B cell (primary cell): ENCODE measurements at regions not wholly inside any gene's neighbourhood (a gene's known extent, or its start where the extent isn't known, plus 50 kb on each side); places are given as distances from the start of the nearest gene placed in this dataset.

Experiments used
- ATAC-seq: fragments of 200-7000 bp; cut with Tn5 transposase; one replicate; pipeline ENCODE4 v1.10.0; 2021; ENCODE audit warnings: low read depth, mild to moderate bottlenecking, moderate number of reproducible peaks, moderate library complexity
- CTCF ChIA-PET: fragments of 350-600 bp; sonication (Branson Sonifier 250); formaldehyde crosslinking; loops from one replicate; lab custom pipeline; 2021; ENCODE audit warnings: antibody characterized with exemption, inconsistent platforms; lab: Charles Lee
- POLR2A ChIA-PET: fragments of 350-600 bp; sonication (Branson Sonifier 250); formaldehyde crosslinking; loops from one replicate; lab custom pipeline; 2021; ENCODE audit warnings: antibody characterized with exemption; lab: Charles Lee
- DNase-seq: peaks from one replicate; pipeline ENCODE4 v3.0.0; 2013
- H2AFZ ChIP-seq: 2 replicates; pipeline ENCODE4 v1.6.1; 2012; ENCODE audit warnings: mild to moderate bottlenecking, low read depth, low read length; ENCODE audit not compliant: insufficient read depth, poor library complexity, severe bottlenecking
- H3K27ac ChIP-seq, 2 donors: 1 replicate in 1 of 2; 2 replicates in 1 of 2; pipeline ENCODE4 v1.5.1; 2012 to 2013; ENCODE audit warnings: low read length in 2 of 2, mild to moderate bottlenecking in 2 of 2, moderate library complexity in 1 of 2
- H3K27me3 ChIP-seq, 4 experiments: fragments of 200-600 bp in 1 of 4; sonication (generic) in 1 of 4; replicated peaks in 1 of 4; 1 replicate in 2 of 4; 2 replicates in 2 of 4; pipeline versions ENCODE4 v1.6.1 to v1.7.0; 2013 to 2016; ENCODE audit warnings: low read length in 3 of 4, mild to moderate bottlenecking in 2 of 4, mixed read lengths in 1 of 4, moderate library complexity in 1 of 4; ENCODE audit not compliant: insufficient read depth in 4 of 4, control insufficient read depth in 3 of 4; ENCODE audit errors: control extremely low read depth in 1 of 4
- H3K36me3 ChIP-seq, 2 experiments: replicated peaks in 1 of 2; 1 replicate in 1 of 2; 2 replicates in 1 of 2; pipeline versions ENCODE4 v1.6.1 to v1.7.1; 2013; ENCODE audit warnings: low read length in 1 of 2; ENCODE audit not compliant: insufficient read depth in 2 of 2, control insufficient read depth in 1 of 2; ENCODE audit errors: control extremely low read depth in 1 of 2, extremely low read depth in 1 of 2
- H3K4me1 ChIP-seq, 2 donors: fragments of 200-600 bp in 1 of 2; sonication (generic) in 1 of 2; 1 replicate in 1 of 2; 2 replicates in 1 of 2; pipeline versions ENCODE4 v1.5.1 to v1.6.1; 2013 to 2017; ENCODE audit warnings: low read length in 2 of 2; ENCODE audit not compliant: control insufficient read depth in 2 of 2, insufficient read depth in 2 of 2
- H3K4me2 ChIP-seq: replicated peaks from 2 replicates; pipeline ENCODE3; 2012; ENCODE audit warnings: mild to moderate bottlenecking, low read depth, low read length; ENCODE audit not compliant: poor library complexity, severe bottlenecking
- H3K4me3 ChIP-seq, 5 experiments: fragments of 200-600 bp in 1 of 5; sonication (generic) in 1 of 5; 1 replicate in 3 of 5; 2 replicates in 2 of 5; pipeline versions ENCODE4 v1.5.1 to v1.7.0; 2011 to 2016; ENCODE audit warnings: low read length in 4 of 5, mild to moderate bottlenecking in 4 of 5, low read depth in 2 of 5, control low read depth in 1 of 5, moderate library complexity in 1 of 5; ENCODE audit not compliant: insufficient read depth in 1 of 5; ENCODE audit errors: control extremely low read depth in 1 of 5, extremely low read depth in 1 of 5
- H3K79me2 ChIP-seq: fragments of 200-600 bp; sonication (generic); one replicate; pipeline ENCODE4 v1.6.0; 2016; ENCODE audit warnings: low read length; ENCODE audit not compliant: control insufficient read depth, insufficient read depth
- H3K9ac ChIP-seq: fragments of 200-600 bp; sonication (generic); 2 replicates; pipeline ENCODE4 v1.6.1; 2017; ENCODE audit warnings: mild to moderate bottlenecking, low read length, moderate library complexity
- H3K9me3 ChIP-seq, 3 donors: one replicate each; pipeline versions ENCODE4 v1.6.1 to v1.7.1; 2013; ENCODE audit warnings: low read length in 2 of 3; ENCODE audit not compliant: control insufficient read depth in 2 of 3, insufficient read depth in 1 of 3; ENCODE audit errors: control extremely low read depth in 1 of 3
- H4K20me1 ChIP-seq: 2 replicates; pipeline ENCODE4 v1.6.0; 2012; ENCODE audit warnings: mild to moderate bottlenecking, low read length; ENCODE audit not compliant: insufficient read depth, control insufficient read depth, poor library complexity, severe bottlenecking
- H3K27ac Mint-ChIP-seq: one replicate; pipeline ENCODE4 v1.8.0; 2021; ENCODE audit warnings: mixed read lengths
- H3K27me3 Mint-ChIP-seq: one replicate; pipeline ENCODE4 v1.8.0; 2021; ENCODE audit warnings: mixed read lengths
- H3K4me1 Mint-ChIP-seq: one replicate; pipeline ENCODE4 v1.8.0; 2021; ENCODE audit warnings: mixed read lengths
- H3K4me3 Mint-ChIP-seq: one replicate; pipeline ENCODE4 v1.8.0; 2021; ENCODE audit warnings: mixed read lengths
- H3K9me3 Mint-ChIP-seq: one replicate; pipeline ENCODE4 v1.8.0; 2022; ENCODE audit warnings: mixed read lengths; ENCODE audit not compliant: insufficient read depth
- CTCF ChIP-seq: fragments of 200-600 bp; IDR thresholded peaks from one replicate; pipeline ENCODE4 v1.8.0; 2022; ENCODE audit warnings: antibody characterized with exemption, mild to moderate bottlenecking
- EZH2 ChIP-seq: IDR thresholded peaks from 2 replicates; pipeline ENCODE4 v1.6.1; 2012; ENCODE audit warnings: borderline replicate concordance, low read depth, mild to moderate bottlenecking, moderate library complexity, low read length; ENCODE audit not compliant: insufficient read depth, poor library complexity, severe bottlenecking
- WGBS: methylation state at CpG from one replicate; pipeline ENCODE4 v1.1.5; 2013; ENCODE audit warnings: missing lambda C conversion rate; ENCODE audit not compliant: insufficient coverage; 5-methylcytosine and 5-hydroxymethylcytosine counted together
- intact Hi-C: fragments of 100-400 bp; cut with micrococcal nuclease; formaldehyde crosslinking; loops from one replicate; pipeline ENCODE4 v1.10.0; 2022

- Histone ChIP-seq H3K4me2 (no peak overlapping the region), H3K9me3 (no peaks in the 10 kb centered on the region), H3K9ac (no peak overlapping the region), H2AFZ (no peak overlapping the region), H4K20me1 (no peaks in the 10 kb centered on the region), H3K27ac (no peak overlapping the region), H3K27me3 (no peaks in the 10 kb centered on the region), H3K4me1 (no peaks in the 10 kb centered on the region), H3K36me3 (no peaks in the 10 kb centered on the region), H3K4me3 (no peak overlapping the region), H3K79me2 (no peaks in the 10 kb centered on the region)
- TF ChIP-seq CTCF (no peak), EZH2 (no peak)
- POLR2A ChIA-PET = no interaction called here
- CTCF ChIA-PET = no interaction called here
- intact Hi-C loops = no loop called here
- no peak overlapping the region for H3K27ac Mint-ChIP-seq
- H3K4me3 Mint-ChIP-seq = no peak overlapping the region
- H3K9me3 Mint-ChIP-seq = no peaks in the 10 kb centered on the region
- H3K27me3 Mint-ChIP-seq = no peaks in the 10 kb centered on the region
- WGBS = no CpG with 5 or more reads among the region's 2 CpGs
- no peaks in the 10 kb centered on the region for H3K4me1 Mint-ChIP-seq
- ATAC-seq = no peak
- no peak for DNase-seq
Measured at GRCh38 chr13:105338773-105339172, 1196.7 kb downstream of the EFNB2 start.

GRCh38 chr13:105338006-105338405, 1197.5 kb downstream of the EFNB2 start:
- TF ChIP-seq EZH2 (no peak), CTCF (no peak)
- ChIA-PET CTCF (no interaction called here), POLR2A (no interaction called here)
- Histone ChIP-seq H2AFZ (no peak overlapping the region), H3K27ac (no peak overlapping the region), H3K79me2 (no peaks in the 10 kb centered on the region), H3K9ac (no peak overlapping the region), H3K27me3 (no peaks in the 10 kb centered on the region), H3K4me3 (no peak overlapping the region), H3K9me3 (no peaks in the 10 kb centered on the region), H3K36me3 (no peaks in the 10 kb centered on the region), H3K4me2 (no peak overlapping the region), H4K20me1 (no peaks in the 10 kb centered on the region), H3K4me1 (no peaks in the 10 kb centered on the region)
- Mint-ChIP-seq H3K27me3 (no peaks in the 10 kb centered on the region), H3K27ac (no peak overlapping the region), H3K4me1 (no peaks in the 10 kb centered on the region), H3K9me3 (no peaks in the 10 kb centered on the region), H3K4me3 (no peak overlapping the region)
- intact Hi-C loops = no loop called here
- DNase-seq (no peak), ATAC-seq (no peak)
- WGBS = 89% methylated on average over 5 of the region's 6 CpGs
